Ovary (tissue), 7 donors: ENCODE measurements at regions not wholly inside any gene's neighbourhood (a gene's known extent, or its start where the extent isn't known, plus 50 kb on each side); places are given as distances from the start of the nearest gene placed in this dataset.

Source experiments
- DNase-seq, 5 donors: peaks; one replicate each; pipeline ENCODE4 v3.0.0-alpha.2; 2019 to 2020
- H3K27ac ChIP-seq, 2 donors: fragments of 200-600 bp; one replicate each; pipeline versions ENCODE4 v1.5.1 to v1.8.0; 2019 to 2022
- H3K27me3 ChIP-seq: fragments of 200-600 bp; one replicate; pipeline ENCODE4 v1.8.0; 2022
- H3K36me3 ChIP-seq: fragments of 200-600 bp; sonication (generic); one replicate; pipeline ENCODE4 v1.5.1; 2019
- H3K4me1 ChIP-seq: one replicate; pipeline ENCODE4 v1.8.1; 2013; ENCODE audit warnings: mild to moderate bottlenecking, moderate library complexity; ENCODE audit not compliant: insufficient read depth
- H3K4me3 ChIP-seq: fragments of 200-600 bp; sonication (generic); one replicate; pipeline ENCODE4 v1.5.1; 2017
- H3K9me3 ChIP-seq, 2 donors: fragments of 200-600 bp in 1 of 2; sonication (generic) in 1 of 2; one replicate each; pipeline versions ENCODE4 v1.5.1 to v1.8.1; 2013 to 2019; ENCODE audit warnings: mild to moderate bottlenecking in 1 of 2, moderate library complexity in 1 of 2
- EP300 ChIP-seq: sonication (generic); formaldehyde crosslinking; IDR thresholded peaks from one replicate; pipeline ENCODE4 v1.6.1; 2017; ENCODE audit warnings: antibody characterized with exemption
- POLR2A ChIP-seq: fragments of 450-650 bp; IDR thresholded peaks from one replicate; pipeline ENCODE4 v1.6.1; 2017; ENCODE audit warnings: antibody characterized with exemption, mild to moderate bottlenecking, moderate library complexity
- WGBS, 3 donors: extraction: QIAGEN DNeasy Blood & Tissue Kit in 1 of 3; methylation state at CpG; one replicate each; pipeline versions ENCODE4 v1.1.5 to v1.1.7; 2013 to 2017; 5-methylcytosine and 5-hydroxymethylcytosine counted together
- intact Hi-C, 4 donors: fragments of 100-400 bp; cut with DNase I; formaldehyde crosslinking; loops; one replicate each; pipeline versions ENCODE4 v1.11.0 to v1.15.1; 2022 to 2023
- TF ChIP-seq, protein P1 (sequence below), 3 donors: fragments of 450-650 bp in 2 of 3; fragments of 200-600 bp in 1 of 3; IDR thresholded peaks; one replicate each; pipeline versions ENCODE4 v1.5.1 to v1.8.0; 2016 to 2022; ENCODE audit warnings: antibody characterized with exemption in 3 of 3, mild to moderate bottlenecking in 1 of 3
- donor health status: DM: no; HTN: no; CAD: no; lungs with moderate emphysema.
- donor health status: DM: no; HTN: no; CAD: no.
- donor health status: Bipolar disorder and iron deficiency.
- donor health status: DM: no; HTN: no; CAD: no.
- donor health status: DM: yes; HTN: yes; CAD: no.

DNA sequence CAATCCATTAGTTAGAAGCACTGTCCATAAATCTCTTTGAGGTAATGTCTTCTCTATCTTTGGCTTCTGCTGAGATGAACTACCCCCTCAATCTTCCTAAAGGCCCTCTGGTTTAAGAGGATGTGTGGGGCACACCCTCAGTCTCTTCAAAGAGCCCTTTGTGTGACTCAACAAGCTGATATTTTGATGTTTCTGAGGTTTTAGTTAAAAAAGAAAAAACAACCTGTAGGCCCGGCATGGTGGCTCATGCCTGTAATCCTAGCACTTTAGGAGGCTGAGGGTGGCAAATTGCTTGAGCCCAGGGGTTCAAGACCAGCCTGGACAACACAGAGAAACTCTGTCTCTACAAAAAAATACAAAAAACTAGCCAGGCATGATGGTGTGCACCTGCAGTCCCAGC is 593.5 kb downstream of the TMEM182 start:
- no peak for DNase-seq
- H3K27me3 ChIP-seq, result no peaks in the 10 kb centered on the region
- TF ChIP-seq POLR2A (no peak), EP300 (no peak)
- TF ChIP-seq, protein P1, sequence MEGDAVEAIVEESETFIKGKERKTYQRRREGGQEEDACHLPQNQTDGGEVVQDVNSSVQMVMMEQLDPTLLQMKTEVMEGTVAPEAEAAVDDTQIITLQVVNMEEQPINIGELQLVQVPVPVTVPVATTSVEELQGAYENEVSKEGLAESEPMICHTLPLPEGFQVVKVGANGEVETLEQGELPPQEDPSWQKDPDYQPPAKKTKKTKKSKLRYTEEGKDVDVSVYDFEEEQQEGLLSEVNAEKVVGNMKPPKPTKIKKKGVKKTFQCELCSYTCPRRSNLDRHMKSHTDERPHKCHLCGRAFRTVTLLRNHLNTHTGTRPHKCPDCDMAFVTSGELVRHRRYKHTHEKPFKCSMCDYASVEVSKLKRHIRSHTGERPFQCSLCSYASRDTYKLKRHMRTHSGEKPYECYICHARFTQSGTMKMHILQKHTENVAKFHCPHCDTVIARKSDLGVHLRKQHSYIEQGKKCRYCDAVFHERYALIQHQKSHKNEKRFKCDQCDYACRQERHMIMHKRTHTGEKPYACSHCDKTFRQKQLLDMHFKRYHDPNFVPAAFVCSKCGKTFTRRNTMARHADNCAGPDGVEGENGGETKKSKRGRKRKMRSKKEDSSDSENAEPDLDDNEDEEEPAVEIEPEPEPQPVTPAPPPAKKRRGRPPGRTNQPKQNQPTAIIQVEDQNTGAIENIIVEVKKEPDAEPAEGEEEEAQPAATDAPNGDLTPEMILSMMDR (IDR thresholded peaks at IDR 0.05), result no peak
- H3K4me1 ChIP-seq, result no peaks in the 10 kb centered on the region
- intact Hi-C loops, result no loop called here
- no peak overlapping the region for H3K27ac ChIP-seq
- no peaks in the 10 kb centered on the region for H3K36me3 ChIP-seq
- 76 to 96% (median 88%) methylated on average over 1 of the region's 1 CpG for WGBS, 3 donors
- no peaks in the 10 kb centered on the region for H3K9me3 ChIP-seq
- H3K4me3 ChIP-seq, result no peak overlapping the region

DNA sequence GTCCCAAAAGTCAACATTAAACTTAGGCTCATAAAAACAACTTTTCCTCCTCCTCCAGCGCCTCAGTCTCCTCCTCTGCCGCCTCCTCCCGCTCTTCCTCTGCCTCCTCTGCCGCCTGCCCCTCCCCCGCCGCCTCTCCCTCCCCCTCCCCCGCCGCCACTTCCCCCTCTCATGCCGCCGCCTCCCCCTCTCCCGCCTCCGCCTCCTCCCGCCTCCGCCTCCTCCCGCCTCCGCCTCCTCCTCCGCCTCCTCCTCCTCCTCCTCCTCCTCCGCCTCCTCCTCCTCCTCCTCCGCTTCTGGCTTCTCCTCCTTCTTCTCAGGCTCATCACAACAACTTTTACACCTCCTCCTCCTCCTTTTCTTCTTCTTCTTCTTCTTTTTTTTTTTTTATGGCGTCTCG is 599.9 kb downstream of the TMEM182 start:
- Histone ChIP-seq H3K4me1 (no peaks in the 10 kb centered on the region), H3K27me3 (no peaks in the 10 kb centered on the region), H3K9me3 (no peaks in the 10 kb centered on the region), H3K36me3 (no peaks in the 10 kb centered on the region), H3K4me3 (no peak overlapping the region), H3K27ac (no peak overlapping the region)
- TF ChIP-seq POLR2A (no peak), EP300 (no peak)
- TF ChIP-seq, protein P1 (IDR thresholded peaks at IDR 0.05), result no peak
- intact Hi-C loops, result no loop called here
- WGBS, 3 donors, result 90 to 94% (median 93%) methylated on average over 18 to 21 of the region's 21 CpGs
- no peak for DNase-seq

DNA sequence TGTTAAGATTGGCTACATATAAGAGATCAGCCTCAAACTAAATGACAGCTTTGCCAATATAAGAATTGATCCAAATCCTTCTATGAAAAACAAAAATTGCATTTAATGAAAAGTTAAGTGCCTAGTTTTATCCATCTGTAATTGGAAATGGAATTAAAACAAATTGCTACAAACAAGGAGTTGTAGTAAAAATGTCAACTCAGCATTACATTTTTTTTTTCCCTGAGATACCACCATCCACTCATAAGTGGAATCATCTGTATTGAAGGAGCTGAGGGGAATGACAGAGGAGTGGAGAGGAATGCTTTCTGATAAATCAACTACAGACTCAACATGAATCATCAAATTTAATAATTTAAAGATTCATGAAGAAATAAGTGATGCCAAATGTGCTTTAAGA is 601.8 kb downstream of the TMEM182 start:
- intact Hi-C loops, result no loop called here
- Histone ChIP-seq H3K9me3 (no peaks in the 10 kb centered on the region), H3K27ac (no peak overlapping the region), H3K36me3 (no peaks in the 10 kb centered on the region), H3K27me3 (no peaks in the 10 kb centered on the region), H3K4me1 (no peaks in the 10 kb centered on the region), H3K4me3 (no peak overlapping the region)
- TF ChIP-seq, protein P1 (IDR thresholded peaks at IDR 0.05), result no peak
- TF ChIP-seq EP300 (no peak), POLR2A (no peak)
- DNase-seq, result no peak

DNA sequence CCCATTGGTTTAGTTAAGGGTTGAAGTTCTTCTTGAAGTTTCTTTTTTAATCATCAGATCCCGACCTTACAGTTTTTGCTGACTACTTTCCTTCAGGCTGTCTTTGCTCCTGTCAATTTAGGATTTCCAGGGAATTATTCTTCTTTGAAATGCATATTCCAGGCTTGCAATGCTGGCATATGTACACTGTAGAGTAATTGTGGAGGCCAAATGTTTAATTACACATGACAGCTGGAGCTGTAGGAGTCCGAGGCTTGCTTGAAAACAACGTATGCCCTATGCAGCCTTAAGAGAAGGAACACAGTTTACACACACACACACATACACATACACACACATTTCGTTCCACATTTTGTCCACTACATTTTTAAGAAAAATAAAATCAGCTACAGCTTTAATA is 602.3 kb downstream of the TMEM182 start:
- Histone ChIP-seq H3K36me3 (no peaks in the 10 kb centered on the region), H3K9me3 (no peaks in the 10 kb centered on the region), H3K27me3 (no peaks in the 10 kb centered on the region), H3K4me3 (no peak overlapping the region), H3K4me1 (no peaks in the 10 kb centered on the region), H3K27ac (no peak overlapping the region)
- WGBS, 3 donors, result 34 to 51% (median 47%) methylated on average over 4 of the region's 4 CpGs
- intact Hi-C loops, result no loop called here
- TF ChIP-seq POLR2A (no peak), EP300 (no peak)
- TF ChIP-seq, protein P1 (IDR thresholded peaks at IDR 0.05), result no peak
- no peak for DNase-seq

DNA sequence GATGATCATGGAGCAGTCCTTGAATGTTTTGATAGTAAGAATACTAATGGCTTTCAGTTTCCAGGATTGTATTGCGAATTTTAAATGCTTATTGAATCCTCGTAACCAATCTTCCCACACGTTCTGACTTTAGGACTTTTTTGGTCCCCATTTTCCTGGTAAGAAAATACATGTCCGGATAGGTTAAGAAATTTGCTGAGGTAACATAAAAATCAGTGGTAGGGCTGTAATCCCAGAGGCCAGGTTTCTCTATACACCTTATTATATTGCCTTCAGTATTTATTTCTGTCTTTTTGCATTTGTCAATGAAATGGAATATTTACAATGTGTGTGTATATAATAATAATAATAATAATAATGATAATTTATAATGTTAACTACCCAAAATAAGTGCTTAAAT is 603.2 kb downstream of the TMEM182 start:
- no peak for DNase-seq
- WGBS, 3 donors, result 79 to 87% (median 83%) methylated on average over 4 of the region's 4 CpGs

More for the DNA sequence above, 603.2 kb downstream of the TMEM182 start:
- Histone ChIP-seq H3K4me3 (no peak overlapping the region), H3K27ac (no peak overlapping the region), H3K4me1 (no peaks in the 10 kb centered on the region), H3K27me3 (no peaks in the 10 kb centered on the region), H3K9me3 (no peaks in the 10 kb centered on the region), H3K36me3 (no peaks in the 10 kb centered on the region)
- TF ChIP-seq EP300, result no peak
- TF ChIP-seq, protein P1 (IDR thresholded peaks at IDR 0.05), result no peak
- TF ChIP-seq POLR2A, result no peak
- intact Hi-C loops, result no loop called here
